ENCODE measurements at regions not wholly inside any gene's neighbourhood (a gene's known extent, or its start where the extent isn't known, plus 50 kb on each side); places are given as distances from the start of the nearest gene placed in this dataset.
"Not testable (repeated sequence)": the region's sequence is repeated elsewhere in the genome, so short reads cannot be mapped to it uniquely, and the experiment has no call there.

- no peak for TF ChIP-seq CTCF (IDR thresholded peaks at IDR 0.05; ENCODE audit: extremely low read depth, insufficient read depth, missing control alignments)
- no peak for DNase-seq (ENCODE audit: low spot score)
- in situ Hi-C loops (cut with MboI; ENCODE audit: low pct_unique_long_range_greater_than_20kb, low sequenced_read_pairs, unreplicated experiment) = no loop called here
Measured at GRCh38 chr5:27845248-27845647, 806.9 kb upstream of the CDH9 start.

- in situ Hi-C loops (cut with MboI; ENCODE audit: low pct_unique_long_range_greater_than_20kb, low sequenced_read_pairs, unreplicated experiment) = not testable (repeated sequence)
Measured at GRCh38 chr5:27836704-27837103, 798.3 kb upstream of the CDH9 start.

DNA sequence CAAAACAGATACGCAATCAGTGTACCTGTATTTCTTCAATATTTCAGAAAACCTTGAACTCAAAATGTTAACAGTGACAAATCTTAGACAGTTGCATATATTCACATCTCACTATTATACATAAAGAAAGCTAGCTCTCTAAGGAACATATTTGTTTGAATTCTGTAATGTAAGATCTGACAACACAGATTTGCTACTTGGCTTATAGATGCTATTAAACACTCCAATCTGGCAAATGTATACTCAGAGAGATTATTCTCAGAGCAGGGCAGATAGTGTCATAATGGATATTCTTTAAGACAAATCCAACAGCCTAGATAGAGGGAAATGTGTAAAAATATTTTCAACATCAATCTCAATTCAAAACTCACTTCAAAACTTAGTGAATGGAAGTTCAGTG lies 794.5 kb upstream of the CDH9 start:
- in situ Hi-C loops (cut with MboI; ENCODE audit: low pct_unique_long_range_greater_than_20kb, low sequenced_read_pairs, unreplicated experiment) = no loop called here
- TF ChIP-seq CTCF (IDR thresholded peaks at IDR 0.05; ENCODE audit: extremely low read depth, insufficient read depth, missing control alignments) = no peak
- DNase-seq (ENCODE audit: low spot score) = no peak

More at GRCh38 chr5:27836704-27837103, 798.3 kb upstream of the CDH9 start:
- not testable (repeated sequence) for DNase-seq (ENCODE audit: low spot score)

DNA sequence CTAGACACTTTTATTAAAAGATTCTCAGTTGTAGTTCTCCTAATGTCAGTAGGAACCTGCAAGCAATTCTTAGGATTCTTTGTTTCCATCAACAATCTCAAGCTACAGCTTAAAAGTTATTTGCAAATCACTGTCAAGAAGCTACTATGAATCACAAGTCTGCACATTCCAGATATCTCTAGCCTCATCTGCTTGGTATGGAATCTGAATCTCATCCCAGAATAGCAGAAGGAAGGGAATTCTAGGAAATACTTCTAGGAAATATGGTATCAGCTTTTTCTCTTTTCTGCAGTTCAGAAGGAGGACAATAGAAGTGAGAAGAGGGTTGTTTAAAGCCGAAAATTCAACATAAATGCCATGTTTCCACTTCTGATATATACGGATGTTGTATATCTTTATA lies 792.2 kb upstream of the CDH9 start:
- no peak for TF ChIP-seq CTCF (IDR thresholded peaks at IDR 0.05; ENCODE audit: extremely low read depth, insufficient read depth, missing control alignments)
- DNase-seq (ENCODE audit: low spot score) = no peak
- in situ Hi-C loops (cut with MboI; ENCODE audit: low pct_unique_long_range_greater_than_20kb, low sequenced_read_pairs, unreplicated experiment) = no loop called here

DNA sequence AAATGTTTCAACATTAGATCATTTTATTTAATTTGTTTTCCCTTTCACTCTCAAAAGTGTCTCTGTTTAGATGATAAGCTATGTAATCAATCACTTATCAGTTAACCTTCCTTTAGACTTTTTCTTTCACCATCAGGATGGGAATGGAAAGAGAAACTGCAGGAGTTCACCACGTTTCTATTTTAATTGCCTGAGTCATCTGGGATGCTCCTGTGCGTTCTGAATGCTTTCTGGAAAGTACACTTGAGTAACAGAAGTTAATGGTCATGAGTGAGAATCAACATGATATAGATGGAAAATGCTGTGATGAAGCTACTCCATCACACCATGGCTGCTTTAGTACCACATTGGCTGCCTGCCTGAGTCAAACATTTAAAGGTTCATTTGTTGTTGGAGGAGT lies 783.3 kb upstream of the CDH9 start:
- in situ Hi-C loops (cut with MboI; ENCODE audit: low pct_unique_long_range_greater_than_20kb, low sequenced_read_pairs, unreplicated experiment) = no loop called here
- TF ChIP-seq CTCF (IDR thresholded peaks at IDR 0.05; ENCODE audit: extremely low read depth, insufficient read depth, missing control alignments) = no peak
- DNase-seq (ENCODE audit: low spot score) = no peak

DNA sequence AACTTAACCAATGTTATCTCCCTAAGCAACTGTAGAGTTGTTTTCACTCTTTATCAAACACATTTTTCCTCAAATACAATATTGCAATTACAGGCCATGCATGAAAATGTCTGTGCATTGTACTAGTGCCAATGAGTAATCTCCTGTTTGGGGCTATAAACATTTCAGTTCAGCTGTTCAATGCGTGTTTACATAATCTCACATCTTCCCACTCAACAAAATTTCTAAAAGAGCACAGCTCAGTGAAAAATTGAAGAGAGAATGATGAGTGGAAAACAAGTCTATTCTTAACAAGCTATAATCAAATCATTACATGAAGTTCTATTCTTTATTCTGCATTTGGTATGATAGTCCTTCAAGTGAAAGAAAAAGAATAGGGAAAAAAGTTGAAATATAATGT lies 780.5 kb upstream of the CDH9 start:
- TF ChIP-seq CTCF (IDR thresholded peaks at IDR 0.05; ENCODE audit: extremely low read depth, insufficient read depth, missing control alignments) = no peak
- in situ Hi-C loops (cut with MboI; ENCODE audit: low pct_unique_long_range_greater_than_20kb, low sequenced_read_pairs, unreplicated experiment) = no loop called here
- DNase-seq (ENCODE audit: low spot score) = no peak

- DNase-seq (ENCODE audit: low spot score) = no peak
- in situ Hi-C loops (cut with MboI; ENCODE audit: low pct_unique_long_range_greater_than_20kb, low sequenced_read_pairs, unreplicated experiment) = no loop called here
- TF ChIP-seq CTCF (IDR thresholded peaks at IDR 0.05; ENCODE audit: extremely low read depth, insufficient read depth, missing control alignments) = no peak
Measured at GRCh38 chr5:27814983-27815382, 776.6 kb upstream of the CDH9 start.
